ENCODE measurements at regions not wholly inside any gene's neighbourhood (a gene's known extent, or its start where the extent isn't known, plus 50 kb on each side); places are given as distances from the start of the nearest gene placed in this dataset.

DNA sequence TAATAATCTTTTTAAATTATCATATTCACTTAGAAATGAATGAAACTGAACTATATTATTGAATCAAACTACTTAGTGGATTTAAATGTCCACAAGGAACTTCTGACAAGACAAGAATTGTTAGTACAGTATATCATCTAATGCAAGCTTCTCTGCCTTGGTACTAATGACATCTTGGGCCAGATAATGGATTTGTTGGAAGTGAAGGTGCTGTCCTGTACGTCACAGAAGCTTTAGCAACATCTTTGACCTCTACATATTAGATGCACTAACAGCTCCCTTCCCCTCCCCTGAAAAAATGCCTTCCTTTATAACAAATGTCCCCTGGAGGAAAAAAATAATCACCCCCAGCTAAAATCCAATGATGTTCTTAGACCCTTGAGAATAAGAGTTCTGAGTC lies 695.8 kb upstream of the EYS start (continued):
- no peak for TF ChIP-seq RAD21 (conservative IDR thresholded peaks at IDR 0.05 in 1 of 2, IDR thresholded peaks at IDR 0.05 in 1 of 2)
- TF ChIP-seq RCOR1 (IDR thresholded peaks at IDR 0.05; ENCODE audit: low read depth, low read length): no peak
- no peak for TF ChIP-seq NPAS2 (CRISPR knock-in tag; IDR thresholded peaks at IDR 0.05; ENCODE audit: borderline replicate concordance)

GRCh38 chr6:66396549-66396948 lies 689.5 kb upstream of the EYS start:
- no peak overlapping the region for H3K4me3 ChIP-seq
- DNase-seq (ENCODE audit: low read depth in 1 of 2, low spot score in 1 of 2) (no peak), FAIRE-seq (no peak), ATAC-seq (no peak)
- no peaks in the 10 kb centered on the region for H3K4me1 ChIP-seq
- no peaks in the 10 kb centered on the region for H3K9me3 ChIP-seq
- no peak overlapping the region for H3K27ac ChIP-seq
- POLR2A ChIA-PET: no interaction called here
- 58% methylated on average over 3 of the region's 7 CpGs for WGBS (ENCODE audit: missing lambda C conversion rate)
- CTCF ChIA-PET: no interaction called here
- no peak for TF ChIP-seq RARB (CRISPR knock-in tag; IDR thresholded peaks at IDR 0.05)
- no peak for TF ChIP-seq MYC (IDR thresholded peaks at IDR 0.05; ENCODE audit: borderline replicate concordance, low read length)
- TF ChIP-seq, protein P1, sequence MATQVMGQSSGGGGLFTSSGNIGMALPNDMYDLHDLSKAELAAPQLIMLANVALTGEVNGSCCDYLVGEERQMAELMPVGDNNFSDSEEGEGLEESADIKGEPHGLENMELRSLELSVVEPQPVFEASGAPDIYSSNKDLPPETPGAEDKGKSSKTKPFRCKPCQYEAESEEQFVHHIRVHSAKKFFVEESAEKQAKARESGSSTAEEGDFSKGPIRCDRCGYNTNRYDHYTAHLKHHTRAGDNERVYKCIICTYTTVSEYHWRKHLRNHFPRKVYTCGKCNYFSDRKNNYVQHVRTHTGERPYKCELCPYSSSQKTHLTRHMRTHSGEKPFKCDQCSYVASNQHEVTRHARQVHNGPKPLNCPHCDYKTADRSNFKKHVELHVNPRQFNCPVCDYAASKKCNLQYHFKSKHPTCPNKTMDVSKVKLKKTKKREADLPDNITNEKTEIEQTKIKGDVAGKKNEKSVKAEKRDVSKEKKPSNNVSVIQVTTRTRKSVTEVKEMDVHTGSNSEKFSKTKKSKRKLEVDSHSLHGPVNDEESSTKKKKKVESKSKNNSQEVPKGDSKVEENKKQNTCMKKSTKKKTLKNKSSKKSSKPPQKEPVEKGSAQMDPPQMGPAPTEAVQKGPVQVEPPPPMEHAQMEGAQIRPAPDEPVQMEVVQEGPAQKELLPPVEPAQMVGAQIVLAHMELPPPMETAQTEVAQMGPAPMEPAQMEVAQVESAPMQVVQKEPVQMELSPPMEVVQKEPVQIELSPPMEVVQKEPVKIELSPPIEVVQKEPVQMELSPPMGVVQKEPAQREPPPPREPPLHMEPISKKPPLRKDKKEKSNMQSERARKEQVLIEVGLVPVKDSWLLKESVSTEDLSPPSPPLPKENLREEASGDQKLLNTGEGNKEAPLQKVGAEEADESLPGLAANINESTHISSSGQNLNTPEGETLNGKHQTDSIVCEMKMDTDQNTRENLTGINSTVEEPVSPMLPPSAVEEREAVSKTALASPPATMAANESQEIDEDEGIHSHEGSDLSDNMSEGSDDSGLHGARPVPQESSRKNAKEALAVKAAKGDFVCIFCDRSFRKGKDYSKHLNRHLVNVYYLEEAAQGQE (IDR thresholded peaks at IDR 0.05): no peak
- TF ChIP-seq CHD2 (IDR thresholded peaks at IDR 0.05; ENCODE audit: low read length, partially characterized antibody): no peak
- TF ChIP-seq RFX5 (IDR thresholded peaks at IDR 0.05): no peak
- no peak for TF ChIP-seq ZFP36 (IDR thresholded peaks at IDR 0.05; ENCODE audit: borderline replicate concordance, partially characterized antibody)
- TF ChIP-seq HDAC2 (IDR thresholded peaks at IDR 0.05): no peak
- no peak for TF ChIP-seq HOXA7 (CRISPR knock-in tag; IDR thresholded peaks at IDR 0.05)
- TF ChIP-seq ESRRA (IDR thresholded peaks at IDR 0.05; ENCODE audit: borderline replicate concordance, low read length): no peak
- TF ChIP-seq ATOH8 (CRISPR knock-in tag; IDR thresholded peaks at IDR 0.05; ENCODE audit: low read depth): no peak
- no peak for TF ChIP-seq CTCF (IDR thresholded peaks at IDR 0.05)
- no peak for TF ChIP-seq NR3C1 (IDR thresholded peaks at IDR 0.05)
- TF ChIP-seq, protein P2, sequence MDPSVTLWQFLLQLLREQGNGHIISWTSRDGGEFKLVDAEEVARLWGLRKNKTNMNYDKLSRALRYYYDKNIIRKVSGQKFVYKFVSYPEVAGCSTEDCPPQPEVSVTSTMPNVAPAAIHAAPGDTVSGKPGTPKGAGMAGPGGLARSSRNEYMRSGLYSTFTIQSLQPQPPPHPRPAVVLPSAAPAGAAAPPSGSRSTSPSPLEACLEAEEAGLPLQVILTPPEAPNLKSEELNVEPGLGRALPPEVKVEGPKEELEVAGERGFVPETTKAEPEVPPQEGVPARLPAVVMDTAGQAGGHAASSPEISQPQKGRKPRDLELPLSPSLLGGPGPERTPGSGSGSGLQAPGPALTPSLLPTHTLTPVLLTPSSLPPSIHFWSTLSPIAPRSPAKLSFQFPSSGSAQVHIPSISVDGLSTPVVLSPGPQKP (IDR thresholded peaks at IDR 0.05; ENCODE audit: low read depth, low read length): no peak
- no peak overlapping the region for H3K4me2 ChIP-seq

DNA sequence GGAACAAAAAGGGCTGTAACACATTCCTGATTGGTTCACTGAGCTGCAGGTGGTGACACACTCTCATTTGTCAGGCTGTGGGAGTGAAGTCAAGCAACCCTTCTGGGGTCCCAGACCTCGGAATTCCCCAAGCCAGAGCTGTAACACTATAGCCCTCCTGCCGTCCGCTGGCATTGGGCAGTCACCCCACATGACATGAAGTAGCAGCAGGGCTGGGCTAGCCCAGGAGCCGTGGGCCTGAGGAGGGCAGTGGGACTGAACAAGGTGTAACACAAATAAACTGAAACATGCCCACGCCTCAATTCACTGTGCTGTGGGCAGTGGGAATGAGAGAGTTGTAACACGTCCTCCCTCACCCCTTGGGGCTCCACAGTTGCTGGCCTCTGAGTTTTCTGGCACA lies 689.1 kb upstream of the EYS start:
- Histone ChIP-seq H3K4me3 (no peak overlapping the region), H3K4me2 (no peak overlapping the region), H3K4me1 (no peaks in the 10 kb centered on the region), H3K9me3 (no peaks in the 10 kb centered on the region), H3K27ac (no peak overlapping the region)
- POLR2A ChIA-PET: no interaction called here
- no peak for FAIRE-seq
- CTCF ChIA-PET: no interaction called here
- DNase-seq (ENCODE audit: low read depth in 1 of 2, low spot score in 1 of 2): no peak
- ATAC-seq: no peak
- 50% methylated on average over 1 of the region's 6 CpGs for WGBS (ENCODE audit: missing lambda C conversion rate)
- no peak for TF ChIP-seq HOXA7 (CRISPR knock-in tag; IDR thresholded peaks at IDR 0.05)
- no peak for TF ChIP-seq NFE2L2 (conservative IDR thresholded peaks at IDR 0.05; ENCODE audit: low read length)
- TF ChIP-seq RAD21 (conservative IDR thresholded peaks at IDR 0.05 in 1 of 2, IDR thresholded peaks at IDR 0.05 in 1 of 2): no peak
- no peak for TF ChIP-seq BHLHE40 (IDR thresholded peaks at IDR 0.05; ENCODE audit: low read depth, low read length)
- TF ChIP-seq KDM5A (IDR thresholded peaks at IDR 0.05): no peak
- TF ChIP-seq POLR2A (IDR thresholded peaks at IDR 0.05; ENCODE audit: low read length): no peak
- TF ChIP-seq, protein P2 (IDR thresholded peaks at IDR 0.05; ENCODE audit: low read depth, low read length): no peak
- TF ChIP-seq HOXB5 (CRISPR knock-in tag; IDR thresholded peaks at IDR 0.05): no peak
- no peak for TF ChIP-seq ZSCAN20 (CRISPR knock-in tag; IDR thresholded peaks at IDR 0.05)
- no peak for TF ChIP-seq RCOR1 (IDR thresholded peaks at IDR 0.05; ENCODE audit: low read depth, low read length)
- TF ChIP-seq KDM1A (IDR thresholded peaks at IDR 0.05; ENCODE audit: low read depth): no peak
- TF ChIP-seq MAZ (IDR thresholded peaks at IDR 0.05; ENCODE audit: borderline replicate concordance, low read depth, low read length): no peak
- TF ChIP-seq FOSL2 (IDR thresholded peaks at IDR 0.05): no peak
- no peak for TF ChIP-seq FOSL2 (CRISPR knock-in tag; IDR thresholded peaks at IDR 0.05)
- no peak for TF ChIP-seq CEBPB (IDR thresholded peaks at IDR 0.05)
- no peak for TF ChIP-seq PBX3 (IDR thresholded peaks at IDR 0.05)

Measured in A549 (cell line).